ENCODE measurements at regions not wholly inside any gene's neighbourhood (a gene's known extent, or its start where the extent isn't known, plus 50 kb on each side); places are given as distances from the start of the nearest gene placed in this dataset.

GRCh38 chrX:94414746-94415145 lies 740.7 kb downstream of the FAM133A start:
- Histone ChIP-seq H3K27ac (no peak overlapping the region), H3K36me3 (no peaks in the 10 kb centered on the region), H3K9me3 (no peaks in the 10 kb centered on the region), H3K4me1 (no peaks in the 10 kb centered on the region), H3K27me3 (no peaks in the 10 kb centered on the region), H3K4me3 (no peak overlapping the region)
- no peak for ATAC-seq
- DNase-seq, result no peak
- TF ChIP-seq CTCF (IDR thresholded peaks at IDR 0.05), result no peak
- intact Hi-C loops (cut with DNase I), result no loop called here

GRCh38 chrX:94418065-94418464 lies 744.1 kb downstream of the FAM133A start:
- Histone ChIP-seq H3K27me3 (no peaks in the 10 kb centered on the region), H3K4me1 (no peaks in the 10 kb centered on the region), H3K4me3 (no peak overlapping the region), H3K27ac (no peak overlapping the region), H3K36me3 (no peaks in the 10 kb centered on the region), H3K9me3 (no peaks in the 10 kb centered on the region)
- intact Hi-C loops (cut with DNase I), result no loop called here
- no peak for DNase-seq
- ATAC-seq, result no peak
- TF ChIP-seq CTCF (IDR thresholded peaks at IDR 0.05), result no peak

GRCh38 chrX:94424456-94424855 lies 750.5 kb downstream of the FAM133A start:
- H3K4me1 ChIP-seq, result no peaks in the 10 kb centered on the region
- DNase-seq (no peak), ATAC-seq (no peak)
- intact Hi-C loops (cut with DNase I), result no loop called here
- H3K4me3 ChIP-seq, result no peak overlapping the region
- no peaks in the 10 kb centered on the region for H3K9me3 ChIP-seq
- no peaks in the 10 kb centered on the region for H3K27me3 ChIP-seq
- no peaks in the 10 kb centered on the region for H3K36me3 ChIP-seq
- H3K27ac ChIP-seq, result no peak overlapping the region
- no peak for TF ChIP-seq CTCF (IDR thresholded peaks at IDR 0.05)

- Histone ChIP-seq H3K4me1 (no peaks in the 10 kb centered on the region), H3K9me3 (no peaks in the 10 kb centered on the region), H3K27ac (no peak overlapping the region), H3K27me3 (no peaks in the 10 kb centered on the region), H3K36me3 (no peaks in the 10 kb centered on the region), H3K4me3 (no peak overlapping the region)
- DNase-seq (no peak), ATAC-seq (no peak)
- intact Hi-C loops (cut with DNase I), result no loop called here
- TF ChIP-seq CTCF (IDR thresholded peaks at IDR 0.05), result no peak
Measured at GRCh38 chrX:94430091-94430490, 756.1 kb downstream of the FAM133A start.

- Histone ChIP-seq H3K27ac (no peak overlapping the region), H3K27me3 (no peaks in the 10 kb centered on the region), H3K4me3 (no peak overlapping the region), H3K4me1 (no peaks in the 10 kb centered on the region), H3K36me3 (no peaks in the 10 kb centered on the region), H3K9me3 (no peaks in the 10 kb centered on the region)
- intact Hi-C loops (cut with DNase I), result no loop called here
- no peak for DNase-seq
- no peak for ATAC-seq
- no peak for TF ChIP-seq CTCF (IDR thresholded peaks at IDR 0.05)
Measured at GRCh38 chrX:94435799-94436198, 761.8 kb downstream of the FAM133A start.

GRCh38 chrX:94454159-94454558 lies 780.2 kb downstream of the FAM133A start:
- Histone ChIP-seq H3K27ac (no peak overlapping the region), H3K27me3 (no peaks in the 10 kb centered on the region), H3K9me3 (no peaks in the 10 kb centered on the region), H3K36me3 (no peaks in the 10 kb centered on the region), H3K4me3 (no peak overlapping the region), H3K4me1 (no peaks in the 10 kb centered on the region)
- no peak for TF ChIP-seq CTCF (IDR thresholded peaks at IDR 0.05)
- no peak for DNase-seq
- intact Hi-C loops (cut with DNase I), result no loop called here
- no peak for ATAC-seq

All from upper lobe of right lung (tissue), 1 donor.